ENCODE measurements at regions not wholly inside any gene's neighbourhood (a gene's known extent, or its start where the extent isn't known, plus 50 kb on each side); places are given as distances from the start of the nearest gene placed in this dataset.

- no peak for ATAC-seq (ENCODE audit: low read depth in 2 of 2)
Measured at GRCh38 chr18:74023220-74023619, 124.4 kb downstream of the FBXO15 start.

GRCh38 chr18:74019864-74020263 lies 127.8 kb downstream of the FBXO15 start:
- no peaks in the 10 kb centered on the region for H3K27me3 Mint-ChIP-seq
- peaks cover 0 to 2% (median 0%) of the 10 kb centered on the region in 4 donors for H3K4me1 Mint-ChIP-seq
- H3K4me3 Mint-ChIP-seq, result no peak overlapping the region

More at GRCh38 chr18:74023220-74023619, 124.4 kb downstream of the FBXO15 start:
- Histone ChIP-seq H3K27ac (ENCODE audit: insufficient read depth, low read length, poor library complexity, severe bottlenecking) (no peak overlapping the region), H3K4me1 (ENCODE audit: control insufficient read depth, insufficient read depth, low read length, poor library complexity, severe bottlenecking) (no peaks in the 10 kb centered on the region), H3K9me3 (ENCODE audit: control insufficient read depth in 2 of 2, low read length in 2 of 2) (no peaks in the 10 kb centered on the region), H3K4me3 (ENCODE audit: low read depth, low read length) (no peak overlapping the region), H3K27me3 (ENCODE audit: control insufficient read depth, insufficient read depth, low read length) (peaks cover 3% of the 10 kb centered on the region), H3K36me3 (ENCODE audit: control insufficient read depth, insufficient read depth, low read length) (no peaks in the 10 kb centered on the region)
- Mint-ChIP-seq H3K36me3 (no peaks in the 10 kb centered on the region), H3K4me1 (peaks cover 0 to 4% (median 0%) of the 10 kb centered on the region in 4 donors), H3K9me3 (no peaks in the 10 kb centered on the region), H3K4me3 (no peak overlapping the region), H3K27me3 (no peaks in the 10 kb centered on the region), H3K27ac (no peak overlapping the region)
- no peak for DNase-seq

GRCh38 chr18:74013955-74014354 lies 133.7 kb downstream of the FBXO15 start:
- H3K36me3 Mint-ChIP-seq, result peaks cover 5% of the 10 kb centered on the region
- ATAC-seq (ENCODE audit: low read depth in 2 of 2), result no peak
- no peak overlapping the region for H3K4me3 ChIP-seq (ENCODE audit: low read depth, low read length)

More at GRCh38 chr18:74019864-74020263, 127.8 kb downstream of the FBXO15 start:
- Histone ChIP-seq H3K27ac (ENCODE audit: insufficient read depth, low read length, poor library complexity, severe bottlenecking) (no peak overlapping the region), H3K4me1 (ENCODE audit: control insufficient read depth, insufficient read depth, low read length, poor library complexity, severe bottlenecking) (no peaks in the 10 kb centered on the region), H3K27me3 (ENCODE audit: control insufficient read depth, insufficient read depth, low read length) (peaks cover 3% of the 10 kb centered on the region), H3K4me3 (ENCODE audit: low read depth, low read length) (no peak overlapping the region), H3K36me3 (ENCODE audit: control insufficient read depth, insufficient read depth, low read length) (no peaks in the 10 kb centered on the region), H3K9me3 (ENCODE audit: control insufficient read depth in 2 of 2, low read length in 2 of 2) (no peaks in the 10 kb centered on the region)
- no peaks in the 10 kb centered on the region for H3K36me3 Mint-ChIP-seq
- no peak overlapping the region for H3K27ac Mint-ChIP-seq
- no peak for DNase-seq
- H3K9me3 Mint-ChIP-seq, result peaks cover 0 to 2% (median 0%) of the 10 kb centered on the region in 7 donors
- no peak for ATAC-seq (ENCODE audit: low read depth in 2 of 2)

GRCh38 chr18:74012954-74013630 lies 134.5 kb downstream of the FBXO15 start:
- H3K4me1 ChIP-seq (ENCODE audit: control insufficient read depth, insufficient read depth, low read length, poor library complexity, severe bottlenecking), result no peaks in the 10 kb centered on the region
- no peaks in the 10 kb centered on the region for H3K27me3 ChIP-seq (ENCODE audit: control insufficient read depth, insufficient read depth, low read length)
- DNase-seq (no peak), ATAC-seq (ENCODE audit: low read depth in 2 of 2) (no peak)
- no peak overlapping the region for H3K27ac ChIP-seq (ENCODE audit: insufficient read depth, low read length, poor library complexity, severe bottlenecking)
- H3K4me3 ChIP-seq (ENCODE audit: low read depth, low read length), result no peak overlapping the region
- Mint-ChIP-seq H3K27me3 (no peaks in the 10 kb centered on the region), H3K4me1 (peaks cover 0 to 5% (median 0%) of the 10 kb centered on the region in 4 donors), H3K27ac (no peak overlapping the region), H3K9me3 (peaks cover 0 to 5% (median 0%) of the 10 kb centered on the region in 7 donors), H3K4me3 (no peak overlapping the region), H3K36me3 (peaks cover 5% of the 10 kb centered on the region)
- H3K36me3 ChIP-seq (ENCODE audit: control insufficient read depth, insufficient read depth, low read length), result no peaks in the 10 kb centered on the region
- no peaks in the 10 kb centered on the region for H3K9me3 ChIP-seq (ENCODE audit: control insufficient read depth in 2 of 2, low read length in 2 of 2)

More at GRCh38 chr18:74013955-74014354, 133.7 kb downstream of the FBXO15 start:
- Mint-ChIP-seq H3K4me1 (peaks cover 0 to 5% (median 0%) of the 10 kb centered on the region in 4 donors), H3K27me3 (no peaks in the 10 kb centered on the region), H3K9me3 (peaks cover 0 to 4% (median 0%) of the 10 kb centered on the region in 7 donors), H3K4me3 (no peak overlapping the region), H3K27ac (no peak overlapping the region)
- peak in 1 of 3 donors; percentile 18 for DNase-seq
- Histone ChIP-seq H3K27ac (ENCODE audit: insufficient read depth, low read length, poor library complexity, severe bottlenecking) (no peak overlapping the region), H3K27me3 (ENCODE audit: control insufficient read depth, insufficient read depth, low read length) (no peaks in the 10 kb centered on the region), H3K9me3 (ENCODE audit: control insufficient read depth in 2 of 2, low read length in 2 of 2) (no peaks in the 10 kb centered on the region), H3K4me1 (ENCODE audit: control insufficient read depth, insufficient read depth, low read length, poor library complexity, severe bottlenecking) (no peaks in the 10 kb centered on the region), H3K36me3 (ENCODE audit: control insufficient read depth, insufficient read depth, low read length) (no peaks in the 10 kb centered on the region)

- H3K27me3 Mint-ChIP-seq, result no peaks in the 10 kb centered on the region
- no peak for ATAC-seq (ENCODE audit: low read depth in 2 of 2)
- peaks cover 4% of the 10 kb centered on the region for H3K36me3 Mint-ChIP-seq
- DNase-seq, result no peak
- Histone ChIP-seq H3K27ac (ENCODE audit: insufficient read depth, low read length, poor library complexity, severe bottlenecking) (no peak overlapping the region), H3K4me1 (ENCODE audit: control insufficient read depth, insufficient read depth, low read length, poor library complexity, severe bottlenecking) (no peaks in the 10 kb centered on the region), H3K27me3 (ENCODE audit: control insufficient read depth, insufficient read depth, low read length) (no peaks in the 10 kb centered on the region), H3K4me3 (ENCODE audit: low read depth, low read length) (no peak overlapping the region), H3K9me3 (ENCODE audit: control insufficient read depth in 2 of 2, low read length in 2 of 2) (no peaks in the 10 kb centered on the region), H3K36me3 (ENCODE audit: control insufficient read depth, insufficient read depth, low read length) (no peaks in the 10 kb centered on the region)
- H3K4me1 Mint-ChIP-seq, result no peaks in the 10 kb centered on the region
- no peak overlapping the region for H3K27ac Mint-ChIP-seq
- H3K9me3 Mint-ChIP-seq, result peaks cover 0 to 1% (median 0%) of the 10 kb centered on the region in 7 donors
- H3K4me3 Mint-ChIP-seq, result no peak overlapping the region
Measured at GRCh38 chr18:74006143-74006542, 141.5 kb downstream of the FBXO15 start.

GRCh38 chr18:74005320-74006109 lies 142.1 kb downstream of the FBXO15 start:
- no peaks in the 10 kb centered on the region for H3K27me3 ChIP-seq (ENCODE audit: control insufficient read depth, insufficient read depth, low read length)

GRCh38 chr18:73992242-73993022 lies 155.2 kb downstream of the FBXO15 start:
- no peaks in the 10 kb centered on the region for H3K27me3 Mint-ChIP-seq
- ATAC-seq (ENCODE audit: low read depth in 2 of 2), result no peak
- H3K27ac Mint-ChIP-seq, result no peak overlapping the region
- H3K4me1 ChIP-seq (ENCODE audit: control insufficient read depth, insufficient read depth, low read length, poor library complexity, severe bottlenecking), result no peaks in the 10 kb centered on the region
- H3K36me3 Mint-ChIP-seq, result peaks cover 8% of the 10 kb centered on the region
- H3K9me3 ChIP-seq (ENCODE audit: control insufficient read depth in 2 of 2, low read length in 2 of 2), result no peaks in the 10 kb centered on the region
- H3K36me3 ChIP-seq (ENCODE audit: control insufficient read depth, insufficient read depth, low read length), result no peaks in the 10 kb centered on the region
- no peak overlapping the region for H3K4me3 ChIP-seq (ENCODE audit: low read depth, low read length)
- H3K9me3 Mint-ChIP-seq, result peaks cover 0 to 11% (median 6%) of the 10 kb centered on the region in 7 donors
- H3K27me3 ChIP-seq (ENCODE audit: control insufficient read depth, insufficient read depth, low read length), result no peaks in the 10 kb centered on the region
- no peak overlapping the region for H3K4me3 Mint-ChIP-seq
- no peaks in the 10 kb centered on the region for H3K4me1 Mint-ChIP-seq
- no peak overlapping the region for H3K27ac ChIP-seq (ENCODE audit: insufficient read depth, low read length, poor library complexity, severe bottlenecking)
- DNase-seq, result no peak

More at GRCh38 chr18:74005320-74006109, 142.1 kb downstream of the FBXO15 start:
- no peaks in the 10 kb centered on the region for H3K27me3 Mint-ChIP-seq
- ATAC-seq (ENCODE audit: low read depth in 2 of 2) (no peak), DNase-seq (no peak)
- no peaks in the 10 kb centered on the region for H3K9me3 ChIP-seq (ENCODE audit: control insufficient read depth in 2 of 2, low read length in 2 of 2)
- peaks cover 4% of the 10 kb centered on the region for H3K36me3 Mint-ChIP-seq
- H3K4me3 ChIP-seq (ENCODE audit: low read depth, low read length), result no peak overlapping the region
- no peaks in the 10 kb centered on the region for H3K4me1 ChIP-seq (ENCODE audit: control insufficient read depth, insufficient read depth, low read length, poor library complexity, severe bottlenecking)
- H3K36me3 ChIP-seq (ENCODE audit: control insufficient read depth, insufficient read depth, low read length), result no peaks in the 10 kb centered on the region
- peaks cover 0 to 1% (median 0%) of the 10 kb centered on the region in 7 donors for H3K9me3 Mint-ChIP-seq
- H3K27ac Mint-ChIP-seq, result no peak overlapping the region
- H3K4me1 Mint-ChIP-seq, result no peaks in the 10 kb centered on the region
- H3K4me3 Mint-ChIP-seq, result peak overlapping the region in 1 of 4 donors; percentile 16
- no peak overlapping the region for H3K27ac ChIP-seq (ENCODE audit: insufficient read depth, low read length, poor library complexity, severe bottlenecking)
